Activated naive CD8-positive, alpha-beta T cell treated with anti-CD3 and anti-CD28 coated beads, Interleukin-2, amount 10 ng/mL, durations not matched to agents 7 days and 5 days (primary cell): ENCODE measurements at regions not wholly inside any gene's neighbourhood (a gene's known extent, or its start where the extent isn't known, plus 50 kb on each side); places are given as distances from the start of the nearest gene placed in this dataset.

Experiments
- ATAC-seq: fragments of 150-1000 bp; cut with Tn5 transposase; one replicate; pipeline ENCODE4 v1.10.0; 2021; ENCODE audit warnings: low read depth, moderate library complexity
- POLR2A ChIA-PET: fragments of 350-600 bp; sonication (Branson Sonifier 250); formaldehyde crosslinking; loops from one replicate; lab custom pipeline; 2021; ENCODE audit warnings: antibody characterized with exemption; lab: Charles Lee
- DNase-seq: peaks from one replicate; pipeline ENCODE4 v3.0.0; 2021
- H3K27ac Mint-ChIP-seq: one replicate; pipeline ENCODE4 v1.8.0; 2022; ENCODE audit warnings: mild to moderate bottlenecking, mixed read lengths
- H3K27me3 Mint-ChIP-seq: one replicate; pipeline ENCODE4 v1.8.0; 2022; ENCODE audit warnings: mild to moderate bottlenecking, moderate library complexity, mixed read lengths
- H3K36me3 Mint-ChIP-seq: one replicate; pipeline ENCODE4 v1.8.0; 2021; ENCODE audit warnings: mild to moderate bottlenecking, mixed read lengths
- H3K4me1 Mint-ChIP-seq: one replicate; pipeline ENCODE4 v1.8.0; 2021; ENCODE audit warnings: mixed read lengths
- H3K4me3 Mint-ChIP-seq: one replicate; pipeline ENCODE4 v1.8.0; 2022; ENCODE audit warnings: mild to moderate bottlenecking, moderate library complexity, mixed read lengths
- H3K9me3 Mint-ChIP-seq: one replicate; pipeline ENCODE4 v1.8.0; 2021; ENCODE audit warnings: mixed read lengths

DNA sequence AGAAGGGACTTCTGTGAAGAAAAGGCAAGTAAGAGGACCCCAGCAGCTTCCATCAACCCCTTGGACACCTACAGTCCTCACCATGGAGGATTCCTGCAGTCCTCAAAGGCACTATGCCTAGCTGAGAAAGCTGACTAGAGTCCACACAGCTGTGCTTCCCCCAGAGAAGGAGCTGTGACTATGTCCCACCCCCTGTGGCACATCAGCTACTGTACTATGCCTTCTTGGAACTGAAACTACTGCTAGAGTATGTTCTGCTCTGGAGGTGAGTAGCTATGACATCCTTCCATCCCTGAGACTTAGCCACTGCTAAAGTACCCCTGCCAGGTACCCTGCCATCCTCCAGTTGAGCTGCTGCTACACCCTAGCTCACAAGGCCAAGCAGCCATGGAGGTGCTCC is 690.2 kb upstream of the CHAC2 start:
- no peak for ATAC-seq
- H3K9me3 Mint-ChIP-seq: peaks cover 5% of the 10 kb centered on the region

DNA sequence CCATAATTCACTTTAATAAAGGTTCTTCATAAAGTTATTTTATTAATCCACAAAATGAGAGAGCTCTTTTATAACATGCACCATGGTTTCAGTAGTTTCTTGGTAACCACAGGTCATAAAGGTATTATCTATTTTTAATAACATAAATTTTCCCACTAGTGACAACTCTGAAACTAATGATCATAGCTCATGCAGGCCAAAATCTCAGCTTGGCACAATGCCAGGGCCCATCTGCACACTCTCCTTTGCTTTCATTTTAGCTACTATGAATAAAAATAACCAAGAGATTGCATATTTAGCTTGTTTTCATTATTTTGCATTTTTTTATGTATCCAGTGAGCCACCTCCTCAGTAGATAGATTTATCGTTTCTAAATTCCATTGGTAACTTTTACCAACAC is 691.8 kb upstream of the CHAC2 start:
- no peaks in the 10 kb centered on the region for H3K36me3 Mint-ChIP-seq
- no peaks in the 10 kb centered on the region for H3K4me1 Mint-ChIP-seq
- POLR2A ChIA-PET: no interaction called here
- no peak overlapping the region for H3K4me3 Mint-ChIP-seq
- DNase-seq: no peak
- no peak for ATAC-seq
- peaks cover 2% of the 10 kb centered on the region for H3K9me3 Mint-ChIP-seq
- no peaks in the 10 kb centered on the region for H3K27me3 Mint-ChIP-seq
- no peak overlapping the region for H3K27ac Mint-ChIP-seq

More for the DNA sequence above, 690.2 kb upstream of the CHAC2 start:
- H3K4me1 Mint-ChIP-seq: no peaks in the 10 kb centered on the region
- H3K4me3 Mint-ChIP-seq: no peak overlapping the region
- POLR2A ChIA-PET: no interaction called here
- H3K27me3 Mint-ChIP-seq: no peaks in the 10 kb centered on the region
- DNase-seq: no peak
- no peak overlapping the region for H3K27ac Mint-ChIP-seq
- no peaks in the 10 kb centered on the region for H3K36me3 Mint-ChIP-seq

DNA sequence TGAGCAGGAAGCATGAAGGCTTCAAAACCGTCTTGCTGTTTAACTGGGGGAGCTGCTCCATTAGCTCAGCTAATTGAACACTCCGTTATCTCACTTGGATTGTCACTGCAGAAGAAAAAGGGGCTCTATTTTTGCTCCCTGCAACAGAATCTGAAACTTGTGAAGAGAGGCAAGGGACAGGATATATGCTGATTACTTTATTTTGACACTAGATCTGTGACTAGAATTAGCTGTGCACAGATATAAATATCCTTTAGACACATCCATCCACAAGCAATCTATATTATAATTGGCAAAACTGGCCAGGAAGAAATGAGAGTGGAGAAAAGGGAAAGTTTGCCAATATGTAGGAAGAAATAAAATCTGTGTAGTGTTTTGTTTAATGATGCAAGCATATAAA is 700.1 kb upstream of the CHAC2 start:
- POLR2A ChIA-PET: no interaction called here
- DNase-seq (no peak), ATAC-seq (no peak)
- Mint-ChIP-seq H3K36me3 (no peaks in the 10 kb centered on the region), H3K27me3 (no peaks in the 10 kb centered on the region), H3K9me3 (peaks cover 1% of the 10 kb centered on the region), H3K27ac (no peak overlapping the region), H3K4me1 (no peaks in the 10 kb centered on the region), H3K4me3 (no peak overlapping the region)

DNA sequence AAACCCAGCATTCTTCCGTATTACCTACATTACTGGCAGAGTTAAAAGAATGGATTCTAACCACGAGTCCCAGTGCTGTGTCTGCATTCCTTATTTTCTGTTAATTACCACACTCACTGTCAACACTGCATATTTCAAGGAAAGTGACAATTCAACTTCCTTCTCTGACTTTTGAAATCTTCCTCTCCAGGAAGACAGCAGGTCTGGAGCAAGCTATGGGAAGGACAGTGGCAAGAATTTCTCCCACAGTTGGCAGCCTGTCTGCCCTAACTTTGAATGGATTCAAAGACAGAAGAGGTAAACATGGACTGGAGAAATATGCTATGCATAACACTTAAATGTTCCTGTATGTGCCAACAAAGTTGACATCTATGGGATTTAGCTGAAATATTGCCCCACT is 700.5 kb upstream of the CHAC2 start:
- H3K4me3 Mint-ChIP-seq: no peak overlapping the region
- no peaks in the 10 kb centered on the region for H3K36me3 Mint-ChIP-seq
- ATAC-seq (no peak), DNase-seq (no peak)
- H3K9me3 Mint-ChIP-seq: peaks cover 1% of the 10 kb centered on the region
- H3K27me3 Mint-ChIP-seq: no peaks in the 10 kb centered on the region
- H3K27ac Mint-ChIP-seq: no peak overlapping the region
- H3K4me1 Mint-ChIP-seq: no peaks in the 10 kb centered on the region
- POLR2A ChIA-PET: no interaction called here

DNA sequence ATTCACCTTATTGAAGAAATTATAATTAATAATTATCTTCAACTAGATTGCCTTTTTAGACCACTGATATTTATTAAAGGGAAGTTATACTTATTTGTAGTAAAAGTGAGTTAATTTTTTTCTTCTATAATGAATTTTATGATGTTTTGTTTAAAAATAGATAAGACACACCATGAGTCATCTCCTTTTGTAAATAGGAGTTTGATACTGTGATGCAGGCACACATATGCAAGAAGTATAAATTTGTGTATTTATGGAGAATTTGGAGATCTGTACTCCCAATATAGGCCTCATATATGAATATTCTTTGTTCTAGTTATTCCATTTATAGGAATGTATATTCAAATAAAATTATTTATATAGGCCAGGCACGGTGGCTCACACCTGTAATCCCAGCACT is 703.5 kb upstream of the CHAC2 start:
- no peak for DNase-seq
- Mint-ChIP-seq H3K9me3 (peaks cover 3% of the 10 kb centered on the region), H3K27me3 (no peaks in the 10 kb centered on the region), H3K4me3 (no peak overlapping the region), H3K4me1 (no peaks in the 10 kb centered on the region), H3K36me3 (no peaks in the 10 kb centered on the region), H3K27ac (no peak overlapping the region)
- ATAC-seq: no peak
- POLR2A ChIA-PET: no interaction called here

DNA sequence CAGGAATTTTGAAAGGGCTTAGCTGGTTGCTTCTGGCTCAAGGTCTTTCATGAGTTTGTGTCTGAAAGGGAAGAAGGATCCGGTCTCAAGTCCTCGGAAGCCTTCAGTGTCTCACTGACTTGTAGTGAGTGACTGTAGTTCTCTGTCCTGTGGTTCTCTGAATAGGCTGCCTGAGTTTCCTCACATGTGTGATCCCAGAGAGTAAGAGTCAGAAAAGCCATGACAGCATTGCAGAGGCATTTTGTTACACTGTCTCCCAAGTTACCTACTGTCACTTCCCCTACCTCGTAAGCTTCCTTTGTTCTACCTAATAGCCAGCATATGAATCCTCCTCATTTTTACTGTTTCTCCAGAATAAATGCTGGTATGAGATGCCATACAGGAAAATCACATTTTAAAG is 709.1 kb upstream of the CHAC2 start:
- no peaks in the 10 kb centered on the region for H3K27me3 Mint-ChIP-seq
- POLR2A ChIA-PET: no interaction called here
- H3K9me3 Mint-ChIP-seq: peaks cover 3% of the 10 kb centered on the region
- ATAC-seq (no peak), DNase-seq (no peak)
- H3K36me3 Mint-ChIP-seq: no peaks in the 10 kb centered on the region
- no peaks in the 10 kb centered on the region for H3K4me1 Mint-ChIP-seq
- H3K4me3 Mint-ChIP-seq: no peak overlapping the region
- H3K27ac Mint-ChIP-seq: no peak overlapping the region

DNA sequence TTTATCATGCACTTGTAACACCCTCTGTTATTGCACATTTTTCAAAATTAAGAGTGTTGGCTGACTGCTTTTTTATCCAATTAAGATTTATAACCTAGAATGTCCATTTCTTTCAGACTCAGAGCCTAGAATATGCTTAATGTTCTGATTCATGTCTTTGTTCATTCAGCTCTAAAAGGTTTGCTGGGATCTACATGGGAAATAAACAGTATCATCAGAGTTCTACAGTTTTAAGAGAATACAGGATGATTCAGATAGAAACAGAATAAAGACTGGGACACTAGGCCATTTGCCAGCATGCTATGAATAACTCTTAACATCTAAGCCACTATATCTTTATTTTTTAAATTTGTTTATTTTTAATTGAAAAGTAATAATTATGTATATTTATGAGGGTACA is 713.7 kb upstream of the CHAC2 start:
- Mint-ChIP-seq H3K9me3 (peaks cover 1% of the 10 kb centered on the region), H3K4me3 (no peak overlapping the region), H3K36me3 (no peaks in the 10 kb centered on the region), H3K27ac (no peak overlapping the region), H3K4me1 (no peaks in the 10 kb centered on the region), H3K27me3 (no peaks in the 10 kb centered on the region)
- ATAC-seq (no peak), DNase-seq (no peak)
- POLR2A ChIA-PET: no interaction called here

DNA sequence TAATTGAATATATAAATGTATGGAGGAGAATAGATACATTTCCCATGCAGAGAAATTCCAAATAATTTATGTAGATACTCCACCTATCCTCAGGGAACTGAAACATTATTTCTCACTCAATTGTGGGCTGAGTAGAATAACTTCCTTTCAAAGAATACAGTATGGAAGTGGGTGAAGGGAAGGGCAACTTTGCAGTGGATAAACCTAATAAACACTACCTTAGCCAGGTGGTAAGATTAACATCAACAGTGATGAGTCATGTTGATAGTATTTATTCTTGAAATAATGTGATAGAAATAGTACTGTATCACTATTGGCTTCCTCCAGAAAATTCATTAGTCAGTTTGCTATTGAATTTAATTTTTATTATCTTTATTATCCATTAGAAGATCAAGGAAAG is 716.4 kb upstream of the CHAC2 start:
- Mint-ChIP-seq H3K9me3 (peaks cover 5% of the 10 kb centered on the region), H3K4me1 (no peaks in the 10 kb centered on the region), H3K36me3 (no peaks in the 10 kb centered on the region), H3K4me3 (no peak overlapping the region), H3K27ac (no peak overlapping the region), H3K27me3 (no peaks in the 10 kb centered on the region)
- no peak for ATAC-seq
- DNase-seq: no peak
- POLR2A ChIA-PET: no interaction called here

DNA sequence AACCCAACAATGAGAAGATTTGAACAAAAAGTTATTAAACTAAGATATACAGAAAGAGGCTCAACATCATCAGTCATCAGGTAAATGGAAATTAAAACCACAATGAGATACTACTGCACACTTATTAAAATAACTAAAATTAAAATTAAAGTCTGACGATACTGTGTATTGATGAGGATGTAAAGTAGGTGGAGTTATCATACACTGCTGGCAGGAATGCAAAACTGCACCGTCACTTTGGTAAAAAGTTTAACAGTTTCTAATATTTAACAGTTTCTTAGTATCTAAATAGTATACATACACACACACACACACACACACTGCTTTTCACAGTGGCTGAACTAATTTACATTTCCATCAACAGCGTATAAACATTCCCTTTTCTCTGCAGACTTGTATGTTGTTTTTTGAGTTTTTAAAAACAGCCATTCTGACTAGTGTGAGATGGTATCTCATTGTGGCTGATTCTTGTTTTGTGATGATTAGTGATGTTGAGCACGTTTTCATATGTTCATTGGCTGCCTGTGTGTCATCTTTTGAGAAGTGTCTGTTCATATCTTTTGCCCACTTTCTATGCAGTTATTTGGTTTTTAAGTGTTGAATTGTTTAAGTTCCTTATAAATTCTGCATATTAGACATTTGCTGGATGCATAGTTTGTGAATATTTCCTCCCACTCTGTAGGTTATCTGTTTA is 726.9 kb upstream of the CHAC2 start:
- Mint-ChIP-seq H3K9me3 (peaks cover 4% of the 10 kb centered on the region), H3K4me1 (no peaks in the 10 kb centered on the region), H3K27ac (no peak overlapping the region), H3K36me3 (no peaks in the 10 kb centered on the region), H3K4me3 (no peak overlapping the region), H3K27me3 (no peaks in the 10 kb centered on the region)
- DNase-seq (no peak), ATAC-seq (no peak)
- POLR2A ChIA-PET: no interaction called here

DNA sequence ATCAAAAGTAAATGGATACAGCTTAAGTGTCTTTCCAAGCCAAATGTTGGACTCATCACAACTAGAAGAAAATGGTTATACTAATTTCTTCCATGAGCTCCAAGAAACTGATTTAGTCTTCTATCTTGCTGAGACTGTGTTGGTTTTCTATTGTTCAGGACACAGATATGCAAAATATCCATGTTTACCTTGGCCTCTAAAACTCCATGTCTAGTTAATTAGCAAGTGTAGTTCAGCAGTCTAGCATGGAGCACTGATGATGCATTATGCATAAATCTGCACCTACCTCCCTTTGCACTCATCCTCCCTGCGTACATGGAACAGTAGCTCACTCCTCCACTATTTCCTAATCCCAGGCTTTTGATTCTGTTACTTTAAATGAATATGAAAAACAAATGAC is 731.4 kb upstream of the CHAC2 start:
- Mint-ChIP-seq H3K4me3 (no peak overlapping the region), H3K36me3 (no peaks in the 10 kb centered on the region), H3K4me1 (no peaks in the 10 kb centered on the region), H3K27me3 (no peaks in the 10 kb centered on the region), H3K27ac (no peak overlapping the region), H3K9me3 (no peaks in the 10 kb centered on the region)
- POLR2A ChIA-PET: no interaction called here
- no peak for ATAC-seq
- no peak for DNase-seq

DNA sequence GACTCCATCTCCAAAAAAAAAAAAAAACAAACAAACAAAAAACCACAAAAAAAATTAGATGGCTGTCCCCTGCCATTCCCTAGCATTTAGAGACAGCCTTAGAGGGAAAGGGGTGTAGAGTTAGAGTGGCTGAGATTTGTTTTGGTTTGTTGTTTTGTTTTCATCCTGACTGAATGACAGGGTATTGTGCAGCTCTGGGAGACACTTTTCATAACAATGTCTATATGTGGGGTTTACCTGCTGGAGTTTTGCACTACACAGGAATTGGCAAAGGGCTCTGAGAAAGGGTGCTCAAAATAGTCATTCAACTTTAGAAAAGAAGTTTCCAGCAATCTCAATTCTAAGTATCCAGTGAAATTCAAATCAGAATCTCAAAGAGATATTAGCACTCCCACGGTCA is 732.5 kb upstream of the CHAC2 start:
- POLR2A ChIA-PET: no interaction called here
- Mint-ChIP-seq H3K4me1 (no peaks in the 10 kb centered on the region), H3K4me3 (no peak overlapping the region), H3K27ac (no peak overlapping the region), H3K36me3 (no peaks in the 10 kb centered on the region), H3K27me3 (no peaks in the 10 kb centered on the region), H3K9me3 (no peaks in the 10 kb centered on the region)
- ATAC-seq (no peak), DNase-seq (no peak)

DNA sequence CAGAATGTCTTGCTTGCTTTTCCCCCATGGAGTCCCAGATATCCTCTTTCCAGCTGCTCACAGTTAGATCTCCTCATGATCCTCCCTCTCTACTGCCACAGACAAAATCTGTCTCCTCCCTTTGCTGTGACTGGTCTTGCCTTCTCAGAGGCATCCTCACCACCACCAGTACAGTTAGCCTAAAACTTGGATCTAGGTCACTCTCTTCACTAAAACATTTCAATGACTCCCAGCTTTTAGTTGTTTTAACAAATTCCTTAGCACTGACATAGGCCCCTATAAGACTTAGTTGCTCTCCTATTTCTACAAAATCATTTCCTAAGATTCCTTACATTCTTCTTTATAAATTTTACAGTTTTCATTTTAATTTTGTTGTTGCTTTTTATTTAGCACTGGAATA is 734.2 kb upstream of the CHAC2 start:
- H3K9me3 Mint-ChIP-seq: no peaks in the 10 kb centered on the region

DNA sequence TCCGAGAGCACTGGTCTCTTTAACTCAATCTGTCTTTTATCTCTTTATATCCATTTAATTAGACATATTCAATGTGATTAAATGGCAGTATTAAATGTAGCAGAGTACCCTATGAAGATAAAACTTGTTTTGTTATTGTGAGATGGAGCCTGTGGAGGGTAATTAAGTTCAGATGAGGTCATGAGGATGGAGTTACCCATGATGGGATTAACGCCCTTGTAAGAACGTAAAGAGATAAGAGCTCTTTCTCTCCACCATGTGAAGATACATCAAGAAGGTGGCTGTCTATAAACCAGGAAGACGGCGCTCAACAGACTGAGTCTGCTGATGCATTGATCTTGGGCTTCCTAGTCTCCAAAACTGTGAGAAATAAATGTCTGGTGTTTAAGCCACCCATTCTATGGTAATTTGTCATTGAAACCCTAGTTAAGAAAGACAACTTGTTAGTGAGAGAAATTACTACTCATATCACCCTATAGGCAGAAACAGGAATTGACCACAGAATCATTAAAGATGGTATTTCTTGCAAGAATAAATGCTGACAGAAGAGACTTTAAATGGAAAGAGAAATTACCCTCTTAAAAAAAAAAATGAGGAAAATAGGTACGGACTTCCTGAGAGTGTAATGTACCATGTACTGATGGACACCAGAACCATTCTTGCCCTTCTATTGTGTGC is 738.7 kb upstream of the CHAC2 start:
- ATAC-seq (no peak), DNase-seq (no peak)
- Mint-ChIP-seq H3K27ac (no peak overlapping the region), H3K27me3 (no peaks in the 10 kb centered on the region), H3K36me3 (no peaks in the 10 kb centered on the region), H3K4me3 (no peak overlapping the region), H3K4me1 (no peaks in the 10 kb centered on the region), H3K9me3 (peaks cover 2% of the 10 kb centered on the region)
- POLR2A ChIA-PET: no interaction called here

More for the DNA sequence above, 734.2 kb upstream of the CHAC2 start:
- Mint-ChIP-seq H3K4me1 (no peaks in the 10 kb centered on the region), H3K27me3 (no peaks in the 10 kb centered on the region), H3K27ac (no peak overlapping the region), H3K4me3 (no peak overlapping the region), H3K36me3 (no peaks in the 10 kb centered on the region)
- DNase-seq (no peak), ATAC-seq (no peak)
- POLR2A ChIA-PET: no interaction called here

DNA sequence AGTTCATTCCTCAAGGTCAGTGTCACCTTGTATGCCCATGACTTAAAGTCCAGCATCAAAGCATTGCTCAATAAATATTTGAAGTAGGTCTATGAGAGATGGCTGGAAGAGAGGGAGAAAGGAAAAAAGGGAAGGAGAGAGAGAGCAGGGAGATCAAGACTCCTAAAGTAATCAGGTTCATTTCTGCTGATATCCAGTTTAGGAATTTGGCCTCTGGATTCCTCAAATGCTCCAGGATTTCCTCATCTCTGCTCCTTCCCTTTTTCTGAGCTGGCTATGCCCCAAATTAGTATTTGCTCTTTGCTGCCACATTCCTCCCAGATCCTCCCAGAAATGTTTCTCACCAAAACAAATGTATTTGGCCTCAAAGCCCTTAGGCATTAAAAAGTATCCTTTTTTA is 739.4 kb upstream of the CHAC2 start:
- POLR2A ChIA-PET: no interaction called here
- peaks cover 2% of the 10 kb centered on the region for H3K9me3 Mint-ChIP-seq
- no peaks in the 10 kb centered on the region for H3K36me3 Mint-ChIP-seq
- no peak for DNase-seq
- H3K4me3 Mint-ChIP-seq: no peak overlapping the region
- H3K4me1 Mint-ChIP-seq: no peaks in the 10 kb centered on the region
- H3K27ac Mint-ChIP-seq: no peak overlapping the region
- H3K27me3 Mint-ChIP-seq: no peaks in the 10 kb centered on the region
- ATAC-seq: no peak
